ENCODE measurements at regions not wholly inside any gene's neighbourhood (a gene's known extent, or its start where the extent isn't known, plus 50 kb on each side); places are given as distances from the start of the nearest gene placed in this dataset.

- no peaks in the 10 kb centered on the region; a peak in 1 of 4 replicates for H3K27me3 ChIP-seq (replicated peaks in 1 of 2; ENCODE audit: control insufficient read depth in 2 of 2, insufficient read depth in 2 of 2, low read length in 1 of 2)
- no peak overlapping the region for H3K9ac ChIP-seq (ENCODE audit: control insufficient read depth, insufficient read depth, low read length)
- TF ChIP-seq ZNF384 (IDR thresholded peaks at IDR 0.05; ENCODE audit: borderline replicate concordance, low read depth, low read length), result no peak
- no peak for TF ChIP-seq CHD1 (IDR thresholded peaks at IDR 0.05; ENCODE audit: low read depth, low read length)
- TF ChIP-seq E4F1 (IDR thresholded peaks at IDR 0.05; ENCODE audit: borderline replicate concordance, partially characterized antibody), result no peak
- no peak for TF ChIP-seq SIN3A (IDR thresholded peaks at IDR 0.05; ENCODE audit: low read depth, low read length)
- no peak for TF ChIP-seq SUPT20H (IDR thresholded peaks at IDR 0.05; ENCODE audit: borderline replicate concordance, control insufficient read depth, low read depth, low read length)
- TF ChIP-seq GABPA (IDR thresholded peaks at IDR 0.05; ENCODE audit: low read depth), result no peak
- no peak for TF ChIP-seq TCF7 (IDR thresholded peaks at IDR 0.05; ENCODE audit: borderline replicate concordance)
- TF ChIP-seq SKIL (IDR thresholded peaks at IDR 0.05; ENCODE audit: low read depth, poor library complexity, severe bottlenecking), result no peak
- TF ChIP-seq PML (IDR thresholded peaks at IDR 0.05; ENCODE audit: low read length), result no peak
- TF ChIP-seq NRF1 (conservative IDR thresholded peaks at IDR 0.05; ENCODE audit: low read depth, low read length), result no peak
- TF ChIP-seq FOXM1 (IDR thresholded peaks at IDR 0.05; ENCODE audit: low read depth, low read length), result no peak
- no peak for TF ChIP-seq ZZZ3 (IDR thresholded peaks at IDR 0.05; ENCODE audit: control insufficient read depth, insufficient read length, low read depth)
- no peak for TF ChIP-seq CHD2 (IDR thresholded peaks at IDR 0.05; ENCODE audit: borderline replicate concordance, low read depth, low read length)
- no peak for TF ChIP-seq RFX5 (IDR thresholded peaks at IDR 0.05; ENCODE audit: low read depth, low read length)
- TF ChIP-seq NFYB (IDR thresholded peaks at IDR 0.05; ENCODE audit: insufficient read depth, low read depth, low read length), result no peak
- 15% methylated on average over 5 of the region's 5 CpGs for WGBS (ENCODE audit: insufficient coverage, insufficient replicate concordance, low lambda C conversion rate, missing lambda C conversion rate)
- H3K27ac ChIP-seq (ENCODE audit: control insufficient read depth, insufficient read depth), result no peak overlapping the region
- no peaks in the 10 kb centered on the region for H3K9me3 ChIP-seq (replicated peaks; ENCODE audit: control insufficient read depth, insufficient read depth, low read length)
- ChIA-PET CTCF (no interaction called here), SMC1A (ENCODE audit: uncharacterized antibody, unreplicated experiment) (interaction anchor here (1.3 to 3.0 kb wide), 2 partner anchors 18 to 25 kb away, joined by 3 to 10 read pairs; no protein-coding TSS in a partner anchor), RAD21 (ENCODE audit: unreplicated experiment) (no interaction called here), POLR2A (no interaction called here)
- peak; percentile 23 for FAIRE-seq
- no peak overlapping the region for H3K4me2 ChIP-seq (ENCODE audit: control insufficient read depth, insufficient read depth)
- no peaks in the 10 kb centered on the region for H3K79me2 ChIP-seq (ENCODE audit: control insufficient read depth, insufficient read depth, low read length)
- DNase-seq (ENCODE audit: low read depth, low spot score), result no peak
- H3K4me1 ChIP-seq (ENCODE audit: control insufficient read depth, insufficient read depth, low read length), result no peaks in the 10 kb centered on the region
- no peaks in the 10 kb centered on the region for H4K20me1 ChIP-seq (ENCODE audit: control insufficient read depth, insufficient read depth)
- BruUV-seq (replicated peaks), result no TSS peak
- intact Hi-C loops (cut with micrococcal nuclease; ENCODE audit: unreplicated experiment) (no loop called here), in situ Hi-C loops (cut with MboI) (loop anchor here (5.0 kb wide), 1 partner anchor 50 kb away; no protein-coding TSS in a partner anchor)
- no peaks in the 10 kb centered on the region for H3K36me3 ChIP-seq (ENCODE audit: control insufficient read depth in 2 of 2, insufficient read depth in 2 of 2, low read length in 1 of 2)
- no peak overlapping the region for H3K4me3 ChIP-seq
- no peak for ATAC-seq
- no peak overlapping the region for H2AFZ ChIP-seq (ENCODE audit: control insufficient read depth, low read depth, low read length)
Observed at GRCh38 chr17:12407495-12408252, 258.0 kb upstream of the MYOCD start.

Data from GM12878 (cell line).